ENCODE measurements at regions not wholly inside any gene's neighbourhood (a gene's known extent, or its start where the extent isn't known, plus 50 kb on each side); places are given as distances from the start of the nearest gene placed in this dataset.
"Not testable (repeated sequence)": the region's sequence is repeated elsewhere in the genome, so short reads cannot be mapped to it uniquely, and the experiment has no call there.

DNA sequence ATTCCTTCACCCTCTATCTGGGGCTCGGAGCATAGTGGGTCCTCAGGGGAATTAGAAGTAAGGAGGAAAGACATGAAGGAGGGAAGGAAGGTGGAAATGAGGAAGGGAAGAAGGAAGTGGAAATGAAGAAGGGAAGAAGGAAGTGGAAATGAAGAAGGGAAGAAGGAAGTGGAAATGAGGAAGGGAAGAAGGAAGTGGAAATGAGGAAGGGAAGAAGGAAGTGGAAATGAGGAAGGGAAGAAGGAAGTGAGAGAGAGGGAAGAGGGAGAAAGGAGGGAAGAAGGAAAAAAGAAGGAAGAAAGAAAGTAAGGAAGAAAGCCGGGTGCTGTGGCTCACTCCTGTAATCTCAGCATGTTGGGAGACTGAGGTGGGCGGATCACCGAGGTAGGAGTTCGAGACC lies 125.6 kb upstream of the SALL4 start:
- H3K4me1 ChIP-seq (ENCODE audit: control insufficient read depth, insufficient read depth, low read length, unreplicated experiment), result peaks cover 23% of the 10 kb centered on the region
- H3K27me3 ChIP-seq (ENCODE audit: insufficient read depth, low read length); H3K4me3 ChIP-seq (ENCODE audit: low read depth, low read length); H2AFZ ChIP-seq (ENCODE audit: low read length, unreplicated experiment); H3K27ac ChIP-seq (ENCODE audit: low read depth, low read length); H3K36me3 ChIP-seq (ENCODE audit: insufficient read depth, low read length); H3K79me2 ChIP-seq (ENCODE audit: control insufficient read depth, insufficient read depth, low read length, unreplicated experiment): not testable (repeated sequence)

DNA sequence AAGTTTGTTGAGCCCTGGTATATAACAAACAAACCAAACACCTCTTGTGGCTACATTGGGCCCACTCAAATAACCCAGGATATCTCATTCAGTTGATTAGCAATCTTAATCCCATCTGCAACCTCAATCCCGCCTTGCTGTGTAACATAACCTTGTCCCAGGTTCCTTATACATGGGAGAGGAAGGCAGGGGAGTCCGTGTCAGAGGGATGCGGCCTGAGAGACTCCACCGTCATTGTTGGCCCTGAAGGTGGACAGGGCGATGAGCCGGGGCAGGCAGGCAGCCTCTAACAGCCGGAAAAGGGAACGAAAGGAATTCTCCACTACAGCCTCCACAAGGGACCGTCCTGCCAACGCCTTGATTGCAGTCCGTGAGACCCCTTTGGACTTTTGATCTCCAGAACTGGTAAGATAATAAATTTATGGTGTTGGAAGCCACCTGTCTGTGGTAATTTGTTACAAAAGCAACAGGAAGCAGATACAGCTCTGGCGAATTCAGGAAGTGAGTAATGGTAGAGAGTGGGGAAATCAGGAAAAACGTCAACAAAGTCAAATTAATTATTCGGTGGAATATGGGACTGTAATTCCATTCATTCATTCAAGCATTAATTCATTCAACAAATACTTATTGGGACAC lies 124.5 kb upstream of the SALL4 start:
- Histone ChIP-seq H2AFZ (ENCODE audit: low read length, unreplicated experiment) (no peak overlapping the region), H3K36me3 (ENCODE audit: insufficient read depth, low read length) (no peaks in the 10 kb centered on the region), H3K27ac (ENCODE audit: low read depth, low read length) (no peak overlapping the region), H3K27me3 (ENCODE audit: insufficient read depth, low read length) (no peaks in the 10 kb centered on the region), H3K4me1 (ENCODE audit: control insufficient read depth, insufficient read depth, low read length, unreplicated experiment) (peaks cover 23% of the 10 kb centered on the region), H3K79me2 (ENCODE audit: control insufficient read depth, insufficient read depth, low read length, unreplicated experiment) (no peaks in the 10 kb centered on the region), H3K4me3 (ENCODE audit: low read depth, low read length) (no peak overlapping the region)

- Histone ChIP-seq H3K27me3 (ENCODE audit: insufficient read depth, low read length) (no peaks in the 10 kb centered on the region), H3K27ac (ENCODE audit: low read depth, low read length) (no peak overlapping the region), H3K4me3 (ENCODE audit: low read depth, low read length) (no peak overlapping the region), H3K79me2 (ENCODE audit: control insufficient read depth, insufficient read depth, low read length, unreplicated experiment) (no peaks in the 10 kb centered on the region), H3K4me1 (ENCODE audit: control insufficient read depth, insufficient read depth, low read length, unreplicated experiment) (peaks cover 9% of the 10 kb centered on the region), H2AFZ (ENCODE audit: low read length, unreplicated experiment) (no peak overlapping the region), H3K36me3 (ENCODE audit: insufficient read depth, low read length) (no peaks in the 10 kb centered on the region)
Observed at GRCh38 chr20:51924509-51924908, 122.2 kb upstream of the SALL4 start.

DNA sequence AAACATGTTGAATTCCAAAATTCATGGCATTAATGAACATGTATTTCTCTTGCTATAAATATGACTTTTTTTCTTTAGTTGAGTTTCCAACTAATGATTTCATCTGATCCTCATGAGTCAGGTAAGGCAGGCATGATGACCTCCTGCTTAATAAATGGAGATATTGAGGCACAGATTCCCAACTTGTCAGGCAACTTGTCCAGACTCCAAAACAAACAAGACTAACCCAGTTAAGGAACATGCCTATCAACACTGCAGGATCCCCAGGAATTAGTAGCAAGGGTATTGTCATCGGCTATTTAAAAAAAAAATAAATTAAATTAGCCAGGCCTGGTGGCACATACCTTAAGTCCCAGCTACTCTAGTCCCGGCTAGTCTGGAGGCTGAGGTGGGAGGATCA lies 121.3 kb upstream of the SALL4 start:
- no peak overlapping the region for H2AFZ ChIP-seq (ENCODE audit: low read length, unreplicated experiment)
- H3K27ac ChIP-seq (ENCODE audit: low read depth, low read length), result no peak overlapping the region
- peaks cover 9% of the 10 kb centered on the region for H3K4me1 ChIP-seq (ENCODE audit: control insufficient read depth, insufficient read depth, low read length, unreplicated experiment)
- H3K4me3 ChIP-seq (ENCODE audit: low read depth, low read length), result no peak overlapping the region
- no peaks in the 10 kb centered on the region for H3K79me2 ChIP-seq (ENCODE audit: control insufficient read depth, insufficient read depth, low read length, unreplicated experiment)
- H3K36me3 ChIP-seq (ENCODE audit: insufficient read depth, low read length), result no peaks in the 10 kb centered on the region
- no peaks in the 10 kb centered on the region for H3K27me3 ChIP-seq (ENCODE audit: insufficient read depth, low read length)

- H3K27ac ChIP-seq (ENCODE audit: low read depth, low read length); H3K4me3 ChIP-seq (ENCODE audit: low read depth, low read length); H3K27me3 ChIP-seq (ENCODE audit: insufficient read depth, low read length); H2AFZ ChIP-seq (ENCODE audit: low read length, unreplicated experiment); H3K4me1 ChIP-seq (ENCODE audit: control insufficient read depth, insufficient read depth, low read length, unreplicated experiment); H3K79me2 ChIP-seq (ENCODE audit: control insufficient read depth, insufficient read depth, low read length, unreplicated experiment); H3K36me3 ChIP-seq (ENCODE audit: insufficient read depth, low read length): not testable (repeated sequence)
Observed at GRCh38 chr20:51922812-51923211, 120.5 kb upstream of the SALL4 start.

- H3K27me3 ChIP-seq (ENCODE audit: insufficient read depth, low read length), result no peaks in the 10 kb centered on the region
- H2AFZ ChIP-seq (ENCODE audit: low read length, unreplicated experiment), result no peak overlapping the region
- no peaks in the 10 kb centered on the region for H3K36me3 ChIP-seq (ENCODE audit: insufficient read depth, low read length)
- H3K4me3 ChIP-seq (ENCODE audit: low read depth, low read length), result no peak overlapping the region
- H3K4me1 ChIP-seq (ENCODE audit: control insufficient read depth, insufficient read depth, low read length, unreplicated experiment), result no peaks in the 10 kb centered on the region
- H3K79me2 ChIP-seq (ENCODE audit: control insufficient read depth, insufficient read depth, low read length, unreplicated experiment), result no peaks in the 10 kb centered on the region
- H3K27ac ChIP-seq (ENCODE audit: low read depth, low read length), result no peak overlapping the region
Observed at GRCh38 chr20:51918561-51918960, 116.2 kb upstream of the SALL4 start.

- no peaks in the 10 kb centered on the region for H3K36me3 ChIP-seq (ENCODE audit: insufficient read depth, low read length)
- no peaks in the 10 kb centered on the region for H3K4me1 ChIP-seq (ENCODE audit: control insufficient read depth, insufficient read depth, low read length, unreplicated experiment)
- no peaks in the 10 kb centered on the region for H3K27me3 ChIP-seq (ENCODE audit: insufficient read depth, low read length)
- H3K79me2 ChIP-seq (ENCODE audit: control insufficient read depth, insufficient read depth, low read length, unreplicated experiment), result no peaks in the 10 kb centered on the region
- no peak overlapping the region for H3K4me3 ChIP-seq (ENCODE audit: low read depth, low read length)
- H3K27ac ChIP-seq (ENCODE audit: low read depth, low read length), result no peak overlapping the region
- H2AFZ ChIP-seq (ENCODE audit: low read length, unreplicated experiment), result no peak overlapping the region
Observed at GRCh38 chr20:51917886-51918535, 115.7 kb upstream of the SALL4 start.

DNA sequence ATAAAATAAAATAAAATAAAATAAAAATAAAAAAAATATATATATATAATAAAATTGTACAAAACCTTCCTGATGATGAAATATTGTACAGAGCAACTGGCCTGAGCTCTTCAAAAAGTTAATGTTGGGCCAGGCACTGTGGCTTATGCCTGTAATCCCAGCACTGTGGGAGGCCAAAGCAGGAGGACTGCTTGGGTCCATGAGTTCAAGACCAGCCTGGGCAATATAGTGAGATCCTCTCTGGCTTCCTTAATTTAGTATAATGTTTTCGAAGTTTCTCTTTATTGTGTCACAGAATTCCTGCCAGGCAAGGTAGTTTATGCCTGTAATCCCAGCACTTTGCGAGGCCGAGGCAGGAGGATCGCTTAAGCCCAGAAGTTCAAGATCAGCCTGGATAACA lies 113.9 kb upstream of the SALL4 start:
- Histone ChIP-seq H3K27ac (ENCODE audit: low read depth, low read length) (no peak overlapping the region), H3K4me3 (ENCODE audit: low read depth, low read length) (no peak overlapping the region), H2AFZ (ENCODE audit: low read length, unreplicated experiment) (no peak overlapping the region), H3K27me3 (ENCODE audit: insufficient read depth, low read length) (no peaks in the 10 kb centered on the region), H3K36me3 (ENCODE audit: insufficient read depth, low read length) (no peaks in the 10 kb centered on the region), H3K79me2 (ENCODE audit: control insufficient read depth, insufficient read depth, low read length, unreplicated experiment) (no peaks in the 10 kb centered on the region), H3K4me1 (ENCODE audit: control insufficient read depth, insufficient read depth, low read length, unreplicated experiment) (no peaks in the 10 kb centered on the region)

GRCh38 chr20:51914758-51915157 lies 112.4 kb upstream of the SALL4 start:
- no peaks in the 10 kb centered on the region for H3K79me2 ChIP-seq (ENCODE audit: control insufficient read depth, insufficient read depth, low read length, unreplicated experiment)
- H3K27me3 ChIP-seq (ENCODE audit: insufficient read depth, low read length), result no peaks in the 10 kb centered on the region
- H3K36me3 ChIP-seq (ENCODE audit: insufficient read depth, low read length), result no peaks in the 10 kb centered on the region
- H3K4me1 ChIP-seq (ENCODE audit: control insufficient read depth, insufficient read depth, low read length, unreplicated experiment), result no peaks in the 10 kb centered on the region
- no peak overlapping the region for H3K27ac ChIP-seq (ENCODE audit: low read depth, low read length)
- no peak overlapping the region for H3K4me3 ChIP-seq (ENCODE audit: low read depth, low read length)
- H2AFZ ChIP-seq (ENCODE audit: low read length, unreplicated experiment), result no peak overlapping the region

GRCh38 chr20:51910321-51911050 lies 108.2 kb upstream of the SALL4 start:
- Histone ChIP-seq H3K27me3 (ENCODE audit: insufficient read depth, low read length) (no peaks in the 10 kb centered on the region), H3K79me2 (ENCODE audit: control insufficient read depth, insufficient read depth, low read length, unreplicated experiment) (no peaks in the 10 kb centered on the region), H3K36me3 (ENCODE audit: insufficient read depth, low read length) (no peaks in the 10 kb centered on the region), H3K4me3 (ENCODE audit: low read depth, low read length) (no peak overlapping the region), H3K27ac (ENCODE audit: low read depth, low read length) (no peak overlapping the region), H3K4me1 (ENCODE audit: control insufficient read depth, insufficient read depth, low read length, unreplicated experiment) (no peaks in the 10 kb centered on the region), H2AFZ (ENCODE audit: low read length, unreplicated experiment) (no peak overlapping the region)

- no peaks in the 10 kb centered on the region for H3K36me3 ChIP-seq (ENCODE audit: insufficient read depth, low read length)
- H3K27me3 ChIP-seq (ENCODE audit: insufficient read depth, low read length), result no peaks in the 10 kb centered on the region
- no peak overlapping the region for H3K4me3 ChIP-seq (ENCODE audit: low read depth, low read length)
- no peaks in the 10 kb centered on the region for H3K79me2 ChIP-seq (ENCODE audit: control insufficient read depth, insufficient read depth, low read length, unreplicated experiment)
- H3K4me1 ChIP-seq (ENCODE audit: control insufficient read depth, insufficient read depth, low read length, unreplicated experiment), result no peaks in the 10 kb centered on the region
- H3K27ac ChIP-seq (ENCODE audit: low read depth, low read length), result no peak overlapping the region
- no peak overlapping the region for H2AFZ ChIP-seq (ENCODE audit: low read length, unreplicated experiment)
Observed at GRCh38 chr20:51906679-51907078, 104.4 kb upstream of the SALL4 start.
